Fibroblast of lung (primary cell): ENCODE measurements at regions not wholly inside any gene's neighbourhood (a gene's known extent, or its start where the extent isn't known, plus 50 kb on each side); places are given as distances from the start of the nearest gene placed in this dataset.

Experiments used
- DNase-seq, 2 donors: peaks; one replicate each; pipeline versions ENCODE4 v3.0.0 to v3.0.0-alpha.2; 2010; ENCODE audit warnings: low read depth in 2 of 2
- H2AFZ ChIP-seq: 2 replicates; pipeline ENCODE4 v1.5.1; 2012; ENCODE audit warnings: low read length, control low read depth, inconsistent platforms
- H3K27ac ChIP-seq: 2 replicates; pipeline ENCODE4 v1.5.1; 2011; ENCODE audit warnings: low read length, control low read depth; ENCODE audit not compliant: insufficient read depth
- H3K27me3 ChIP-seq: 2 replicates; pipeline ENCODE4 v1.5.1; 2011; ENCODE audit warnings: mild to moderate bottlenecking, low read length; ENCODE audit not compliant: control insufficient read depth, insufficient read depth
- H3K36me3 ChIP-seq: 2 replicates; pipeline ENCODE4 v1.5.1; 2011; ENCODE audit warnings: low read length; ENCODE audit not compliant: control insufficient read depth, insufficient read depth
- H3K4me1 ChIP-seq: 2 replicates; pipeline ENCODE4 v1.5.1; 2011; ENCODE audit warnings: low read length; ENCODE audit not compliant: control insufficient read depth, insufficient read depth; ENCODE audit errors: extremely low read depth
- H3K4me2 ChIP-seq: 2 replicates; pipeline ENCODE4 v1.5.1; 2011; ENCODE audit warnings: low read length, control low read depth; ENCODE audit not compliant: insufficient read depth; ENCODE audit errors: extremely low read depth
- H3K4me3 ChIP-seq, 4 experiments: fragments of 200-600 bp in 1 of 4; sonication (generic) in 1 of 4; replicated peaks in 1 of 4; 2 replicates each; pipeline ENCODE4 v1.5.1; 2011 to 2016; ENCODE audit warnings: low read length in 4 of 4, low read depth in 3 of 4, mild to moderate bottlenecking in 3 of 4, control low read depth in 2 of 4, inconsistent platforms in 1 of 4, mixed read lengths in 1 of 4; ENCODE audit not compliant: insufficient read depth in 1 of 4; ENCODE audit errors: control extremely low read depth in 1 of 4
- H3K79me2 ChIP-seq: 2 replicates; pipeline ENCODE4 v1.5.1; 2012; ENCODE audit warnings: mild to moderate bottlenecking, low read length, inconsistent platforms; ENCODE audit not compliant: control insufficient read depth, insufficient read depth
- H3K9ac ChIP-seq: 2 replicates; pipeline ENCODE4 v1.5.1; 2011; ENCODE audit warnings: mild to moderate bottlenecking, low read length, control low read depth; ENCODE audit not compliant: insufficient read depth
- H3K9me3 ChIP-seq: 2 replicates; pipeline ENCODE4 v1.5.1; 2012; ENCODE audit warnings: low read depth, low read length; ENCODE audit not compliant: control insufficient read depth, insufficient read depth
- H4K20me1 ChIP-seq: 2 replicates; pipeline ENCODE4 v1.5.1; 2011; ENCODE audit warnings: low read length; ENCODE audit not compliant: control insufficient read depth, insufficient read depth; ENCODE audit errors: extremely low read depth
- CTCF ChIP-seq, 2 donors: IDR thresholded peaks in 1 of 2; conservative IDR thresholded peaks in 1 of 2; 1 replicate in 1 of 2; 2 replicates in 1 of 2; pipeline ENCODE4 v1.5.1; 2011 to 2012; ENCODE audit warnings: low read length in 2 of 2, control low read depth in 1 of 2, inconsistent platforms in 1 of 2, low read depth in 1 of 2, mild to moderate bottlenecking in 1 of 2
- EZH2 ChIP-seq: IDR thresholded peaks from 2 replicates; pipeline ENCODE4 v1.5.1; 2012; ENCODE audit warnings: low read length, control low read depth, mild to moderate bottlenecking; ENCODE audit errors: missing control alignments

- Histone ChIP-seq H3K9ac (no peak overlapping the region), H3K9me3 (no peaks in the 10 kb centered on the region), H3K4me1 (no peaks in the 10 kb centered on the region), H3K27me3 (no peaks in the 10 kb centered on the region), H3K4me3 (no peak overlapping the region), H2AFZ (no peak overlapping the region), H3K36me3 (no peaks in the 10 kb centered on the region), H3K4me2 (no peak overlapping the region), H3K79me2 (no peaks in the 10 kb centered on the region), H3K27ac (no peak overlapping the region), H4K20me1 (no peaks in the 10 kb centered on the region)
- TF ChIP-seq CTCF (conservative IDR thresholded peaks at IDR 0.05 in 1 of 2, IDR thresholded peaks at IDR 0.05 in 1 of 2; ENCODE audit: low read depth in 1 of 2, low read length in 2 of 2) = no peak
- no peak for TF ChIP-seq EZH2
- no peak for DNase-seq
Observed at GRCh38 chr18:34357944-34358580, 133.3 kb upstream of the NOL4 start.

- no peak overlapping the region for H2AFZ ChIP-seq
- no peaks in the 10 kb centered on the region for H3K4me1 ChIP-seq
- H3K4me3 ChIP-seq = no peak overlapping the region
- no peaks in the 10 kb centered on the region for H3K79me2 ChIP-seq
- H3K9me3 ChIP-seq = no peaks in the 10 kb centered on the region
- no peaks in the 10 kb centered on the region for H3K27me3 ChIP-seq
- no peak overlapping the region for H3K27ac ChIP-seq
- no peak for TF ChIP-seq EZH2
- no peak for TF ChIP-seq CTCF (conservative IDR thresholded peaks at IDR 0.05 in 1 of 2, IDR thresholded peaks at IDR 0.05 in 1 of 2; ENCODE audit: low read depth in 1 of 2, low read length in 2 of 2)
- no peak overlapping the region for H3K4me2 ChIP-seq
- no peaks in the 10 kb centered on the region for H4K20me1 ChIP-seq
- DNase-seq = no peak
- H3K36me3 ChIP-seq = no peaks in the 10 kb centered on the region
- H3K9ac ChIP-seq = no peak overlapping the region
Observed at GRCh38 chr18:34358923-34359322, 134.2 kb upstream of the NOL4 start.

- H3K27ac ChIP-seq = no peak overlapping the region
- no peak overlapping the region for H2AFZ ChIP-seq
- no peaks in the 10 kb centered on the region for H3K36me3 ChIP-seq
- no peaks in the 10 kb centered on the region for H3K9me3 ChIP-seq
- no peak overlapping the region for H3K4me3 ChIP-seq
- TF ChIP-seq EZH2 = no peak
- TF ChIP-seq CTCF (conservative IDR thresholded peaks at IDR 0.05 in 1 of 2, IDR thresholded peaks at IDR 0.05 in 1 of 2; ENCODE audit: low read depth in 1 of 2, low read length in 2 of 2) = no peak
- H4K20me1 ChIP-seq = no peaks in the 10 kb centered on the region
- no peak overlapping the region for H3K9ac ChIP-seq
- H3K4me1 ChIP-seq = no peaks in the 10 kb centered on the region
- H3K79me2 ChIP-seq = no peaks in the 10 kb centered on the region
- no peak for DNase-seq
- no peaks in the 10 kb centered on the region for H3K27me3 ChIP-seq
- no peak overlapping the region for H3K4me2 ChIP-seq
Observed at GRCh38 chr18:34364699-34365098, 140.0 kb upstream of the NOL4 start.
